WTC11 (cell line): ENCODE measurements at regions not wholly inside any gene's neighbourhood (a gene's known extent, or its start where the extent isn't known, plus 50 kb on each side); places are given as distances from the start of the nearest gene placed in this dataset.
"Not testable (repeated sequence)": the region's sequence is repeated elsewhere in the genome, so short reads cannot be mapped to it uniquely, and the experiment has no call there.

ENCODE experiments used
- ATAC-seq: fragments of 200-7000 bp; cut with Tn5 transposase; 2 replicates; pipeline ENCODE4 v1.10.0; 2021; ENCODE audit warnings: mild to moderate bottlenecking, moderate library complexity
- CTCF ChIA-PET: fragments of 300-600 bp; sonication (Branson Sonifier 250); formaldehyde crosslinking; loops from one replicate; lab custom pipeline; 2021; ENCODE audit warnings: antibody characterized with exemption; lab: Charles Lee
- POLR2A ChIA-PET: fragments of 350-600 bp; sonication (Branson Sonifier 250); formaldehyde crosslinking; loops from one replicate; lab custom pipeline; 2021; ENCODE audit warnings: antibody characterized with exemption; lab: Charles Lee
- DNase-seq: peaks from one replicate; pipeline ENCODE4 v3.0.0; 2021; ENCODE audit warnings: low spot score
- H3K27ac Mint-ChIP-seq: 2 replicates; pipeline ENCODE4 v1.8.0; 2021; ENCODE audit warnings: mixed read lengths
- H3K27me3 Mint-ChIP-seq: 2 replicates; pipeline ENCODE4 v1.8.0; 2021; ENCODE audit warnings: low read depth, mild to moderate bottlenecking, moderate library complexity, mixed read lengths
- H3K36me3 Mint-ChIP-seq: 2 replicates; pipeline ENCODE4 v1.8.0; 2021; ENCODE audit warnings: mixed read lengths
- H3K4me1 Mint-ChIP-seq: 2 replicates; pipeline ENCODE4 v1.8.0; 2022; ENCODE audit warnings: mixed read lengths
- H3K4me3 Mint-ChIP-seq: 2 replicates; pipeline ENCODE4 v1.8.0; 2021; ENCODE audit warnings: mild to moderate bottlenecking, moderate library complexity, mixed read lengths
- H3K9me3 Mint-ChIP-seq: 2 replicates; pipeline ENCODE4 v1.8.0; 2021; ENCODE audit warnings: mixed read lengths
- EMX1 ChIP-seq: fragments of 250-450 bp; sonication (Bioruptor Pico); IDR thresholded peaks from 2 replicates; pipeline ENCODE4 v1.8.0; 2021; ENCODE audit warnings: mild to moderate bottlenecking
- ETV6 ChIP-seq: sonication (generic); formaldehyde crosslinking; IDR thresholded peaks from 2 replicates; pipeline ENCODE4 v1.8.1; 2022; ENCODE audit warnings: mild to moderate bottlenecking, missing genetic modification reagents
- FOXJ3 ChIP-seq: sonication (generic); formaldehyde crosslinking; IDR thresholded peaks from 2 replicates; pipeline ENCODE4 v1.9.0; 2021; ENCODE audit warnings: missing genetic modification reagents, mild to moderate bottlenecking, borderline replicate concordance
- NR1H2 ChIP-seq: sonication (generic); formaldehyde crosslinking; IDR thresholded peaks from 2 replicates; pipeline ENCODE4 v1.9.0; 2021; ENCODE audit warnings: mild to moderate bottlenecking, moderate library complexity, missing genetic modification reagents
- PRDM15 ChIP-seq: sonication (generic); formaldehyde crosslinking; IDR thresholded peaks from 2 replicates; pipeline ENCODE4 v1.8.0; 2022; ENCODE audit warnings: missing genetic modification reagents
- PREB ChIP-seq: sonication (generic); formaldehyde crosslinking; IDR thresholded peaks from 2 replicates; pipeline ENCODE4 v1.8.1; 2022; ENCODE audit warnings: mild to moderate bottlenecking, missing genetic modification reagents, moderate library complexity, borderline replicate concordance
- PRRX2 ChIP-seq: fragments of 250-450 bp; sonication (Bioruptor Pico); IDR thresholded peaks from 2 replicates; pipeline ENCODE4 v1.8.0; 2021; ENCODE audit warnings: mild to moderate bottlenecking
- SP1 ChIP-seq: sonication (generic); formaldehyde crosslinking; conservative IDR thresholded peaks from 2 replicates; pipeline ENCODE4 v1.8.1; 2022; ENCODE audit warnings: missing genetic modification reagents
- TP53 ChIP-seq: sonication (generic); formaldehyde crosslinking; IDR thresholded peaks from 2 replicates; pipeline ENCODE4 v1.8.1; 2023; ENCODE audit warnings: mild to moderate bottlenecking, missing genetic modification reagents
- ZNF121 ChIP-seq: sonication (generic); formaldehyde crosslinking; IDR thresholded peaks from 2 replicates; pipeline ENCODE4 v1.8.0; 2023; ENCODE audit warnings: missing genetic modification reagents
- ZNF671 ChIP-seq: fragments of 250-450 bp; sonication (Bioruptor Pico); IDR thresholded peaks from 2 replicates; pipeline ENCODE4 v1.8.0; 2021; ENCODE audit warnings: mild to moderate bottlenecking
- TF ChIP-seq, protein P1 (sequence below): fragments of 250-450 bp; sonication (Bioruptor Pico); IDR thresholded peaks from 2 replicates; pipeline ENCODE4 v1.9.0; 2021; ENCODE audit warnings: moderate library complexity, mild to moderate bottlenecking, inconsistent platforms, borderline replicate concordance

DNA sequence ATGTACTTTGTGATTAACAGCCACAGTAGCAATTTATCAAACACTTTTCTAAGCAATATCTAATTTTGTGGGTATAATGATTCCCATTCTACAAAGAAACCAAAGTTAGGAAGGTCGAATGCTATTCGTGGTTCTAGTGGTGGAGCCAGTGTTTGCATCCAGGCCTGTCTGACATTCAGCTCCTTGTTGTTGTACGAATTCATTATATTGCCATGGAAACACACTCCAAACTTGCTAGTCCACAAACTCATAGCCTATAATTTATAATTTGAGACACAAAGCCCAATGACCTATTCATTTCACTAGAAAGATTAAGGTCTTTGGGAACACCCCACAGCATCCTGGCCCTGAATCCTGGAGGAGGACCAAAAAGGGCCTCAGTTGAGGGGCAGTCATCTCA is 52.0 kb upstream of the FRAS1 start (continued):
- TF ChIP-seq TP53 (CRISPR knock-in tag) (no peak), PREB (CRISPR knock-in tag) (no peak), SP1 (no peak), NR1H2 (CRISPR knock-in tag) (no peak), FOXJ3 (no peak), ETV6 (CRISPR knock-in tag) (no peak), PRDM15 (CRISPR knock-in tag) (no peak), EMX1 (CRISPR knock-in tag) (no peak), PRRX2 (no peak), ZNF121 (CRISPR knock-in tag) (no peak), ZNF671 (CRISPR knock-in tag) (no peak)
- TF ChIP-seq, protein P1, sequence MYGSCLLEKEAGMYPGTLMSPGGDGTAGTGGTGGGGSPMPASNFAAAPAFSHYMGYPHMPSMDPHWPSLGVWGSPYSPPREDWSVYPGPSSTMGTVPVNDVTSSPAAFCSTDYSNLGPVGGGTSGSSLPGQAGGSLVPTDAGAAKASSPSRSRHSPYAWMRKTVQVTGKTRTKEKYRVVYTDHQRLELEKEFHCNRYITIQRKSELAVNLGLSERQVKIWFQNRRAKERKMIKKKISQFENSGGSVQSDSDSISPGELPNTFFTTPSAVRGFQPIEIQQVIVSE = no peak

DNA sequence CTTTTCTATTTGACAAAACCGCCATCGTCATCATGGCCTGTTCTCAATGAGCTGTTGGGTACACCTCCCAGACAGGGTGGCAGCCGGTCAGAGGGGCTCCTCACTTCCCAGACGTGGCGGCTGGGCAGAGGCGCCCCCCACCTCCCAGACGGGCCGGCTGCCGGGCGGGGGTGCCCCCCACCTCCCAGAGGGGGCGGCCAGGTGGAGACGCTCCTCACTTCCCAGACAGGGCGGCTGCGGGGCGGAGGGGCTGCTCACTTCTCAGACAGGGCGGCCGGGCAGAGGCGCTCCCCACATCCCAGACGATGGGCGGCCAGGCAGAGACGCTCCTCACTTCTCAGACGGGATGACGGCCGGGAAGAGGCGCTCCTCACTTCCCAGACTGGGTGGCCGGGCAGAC is 50.1 kb upstream of the FRAS1 start:
- H3K4me3 Mint-ChIP-seq, DNase-seq, H3K4me1 Mint-ChIP-seq, POLR2A ChIA-PET, CTCF ChIA-PET, H3K27ac Mint-ChIP-seq, ATAC-seq, H3K27me3 Mint-ChIP-seq: not testable (repeated sequence)
- Mint-ChIP-seq H3K9me3 (peaks cover 33% of the 10 kb centered on the region), H3K36me3 (peaks cover 19% of the 10 kb centered on the region)
